ENCODE measurements at regions not wholly inside any gene's neighbourhood (a gene's known extent, or its start where the extent isn't known, plus 50 kb on each side); places are given as distances from the start of the nearest gene placed in this dataset.

GRCh38 chr4:107408968-107409367 is 311.1 kb downstream of the PAPSS1 start:
- H3K4me3 Mint-ChIP-seq = no peak overlapping the region
- no peak overlapping the region for H3K27ac Mint-ChIP-seq (ENCODE audit: low read depth)
- H3K36me3 Mint-ChIP-seq (ENCODE audit: insufficient read depth) = no peaks in the 10 kb centered on the region
- ATAC-seq (replicated peaks; ENCODE audit: extremely low read depth, poor library complexity, severe bottlenecking) = no peak
- H3K4me1 Mint-ChIP-seq = no peaks in the 10 kb centered on the region
- H3K27me3 Mint-ChIP-seq = no peaks in the 10 kb centered on the region
- peaks cover 15% of the 10 kb centered on the region for H3K9me3 Mint-ChIP-seq
- no peak for DNase-seq (ENCODE audit: low spot score in 2 of 2)

- Mint-ChIP-seq H3K9me3 (no peaks in the 10 kb centered on the region), H3K36me3 (ENCODE audit: insufficient read depth) (no peaks in the 10 kb centered on the region), H3K4me1 (no peaks in the 10 kb centered on the region), H3K27me3 (no peaks in the 10 kb centered on the region), H3K27ac (ENCODE audit: low read depth) (no peak overlapping the region), H3K4me3 (no peak overlapping the region)
- ATAC-seq (replicated peaks; ENCODE audit: extremely low read depth, poor library complexity, severe bottlenecking) (no peak), DNase-seq (ENCODE audit: low spot score in 2 of 2) (no peak)
Observed at GRCh38 chr4:107404591-107405300, 315.3 kb downstream of the PAPSS1 start.

GRCh38 chr4:107402291-107402690 is 317.7 kb downstream of the PAPSS1 start:
- H3K9me3 Mint-ChIP-seq = peaks cover 8% of the 10 kb centered on the region
- DNase-seq (ENCODE audit: low spot score in 2 of 2) = no peak
- ATAC-seq (replicated peaks; ENCODE audit: extremely low read depth, poor library complexity, severe bottlenecking) = no peak
- H3K4me1 Mint-ChIP-seq = no peaks in the 10 kb centered on the region
- no peaks in the 10 kb centered on the region for H3K27me3 Mint-ChIP-seq
- H3K36me3 Mint-ChIP-seq (ENCODE audit: insufficient read depth) = peaks cover 2% of the 10 kb centered on the region
- no peak overlapping the region for H3K4me3 Mint-ChIP-seq
- no peak overlapping the region for H3K27ac Mint-ChIP-seq (ENCODE audit: low read depth)

- H3K9me3 Mint-ChIP-seq = peaks cover 3% of the 10 kb centered on the region
- no peak for ATAC-seq (replicated peaks; ENCODE audit: extremely low read depth, poor library complexity, severe bottlenecking)
- H3K36me3 Mint-ChIP-seq (ENCODE audit: insufficient read depth) = peaks cover 2% of the 10 kb centered on the region
- H3K4me3 Mint-ChIP-seq = no peak overlapping the region
- H3K4me1 Mint-ChIP-seq = no peaks in the 10 kb centered on the region
- H3K27ac Mint-ChIP-seq (ENCODE audit: low read depth) = no peak overlapping the region
- DNase-seq (ENCODE audit: low spot score in 2 of 2) = no peak
- H3K27me3 Mint-ChIP-seq = peaks cover 9% of the 10 kb centered on the region
Observed at GRCh38 chr4:107392951-107393350, 327.1 kb downstream of the PAPSS1 start.

- DNase-seq (ENCODE audit: low spot score in 2 of 2) (no peak), ATAC-seq (replicated peaks; ENCODE audit: extremely low read depth, poor library complexity, severe bottlenecking) (no peak)
- Mint-ChIP-seq H3K27me3 (peaks cover 15% of the 10 kb centered on the region), H3K36me3 (ENCODE audit: insufficient read depth) (peaks cover 2% of the 10 kb centered on the region), H3K27ac (ENCODE audit: low read depth) (no peak overlapping the region), H3K4me1 (no peaks in the 10 kb centered on the region), H3K9me3 (peaks cover 9% of the 10 kb centered on the region), H3K4me3 (no peak overlapping the region)
Observed at GRCh38 chr4:107392380-107392779, 327.7 kb downstream of the PAPSS1 start.

- peaks cover 2% of the 10 kb centered on the region for H3K36me3 Mint-ChIP-seq (ENCODE audit: insufficient read depth)
- ATAC-seq (replicated peaks; ENCODE audit: extremely low read depth, poor library complexity, severe bottlenecking) (no peak), DNase-seq (ENCODE audit: low spot score in 2 of 2) (no peak)
- no peak overlapping the region for H3K27ac Mint-ChIP-seq (ENCODE audit: low read depth)
- H3K9me3 Mint-ChIP-seq = peaks cover 10% of the 10 kb centered on the region
- H3K4me1 Mint-ChIP-seq = no peaks in the 10 kb centered on the region
- peaks cover 16% of the 10 kb centered on the region for H3K27me3 Mint-ChIP-seq
- no peak overlapping the region for H3K4me3 Mint-ChIP-seq
Observed at GRCh38 chr4:107391630-107392028, 328.4 kb downstream of the PAPSS1 start.

GRCh38 chr4:107391009-107391629 is 328.9 kb downstream of the PAPSS1 start:
- Mint-ChIP-seq H3K27me3 (peaks cover 16% of the 10 kb centered on the region), H3K9me3 (peaks cover 10% of the 10 kb centered on the region), H3K4me3 (no peak overlapping the region), H3K4me1 (no peaks in the 10 kb centered on the region), H3K27ac (ENCODE audit: low read depth) (no peak overlapping the region), H3K36me3 (ENCODE audit: insufficient read depth) (peaks cover 2% of the 10 kb centered on the region)
- no peak for ATAC-seq (replicated peaks; ENCODE audit: extremely low read depth, poor library complexity, severe bottlenecking)
- no peak for DNase-seq (ENCODE audit: low spot score in 2 of 2)

GRCh38 chr4:107389965-107390364 is 330.1 kb downstream of the PAPSS1 start:
- Mint-ChIP-seq H3K27ac (ENCODE audit: low read depth) (no peak overlapping the region), H3K9me3 (peaks cover 10% of the 10 kb centered on the region), H3K27me3 (peaks cover 16% of the 10 kb centered on the region), H3K36me3 (ENCODE audit: insufficient read depth) (peaks cover 2% of the 10 kb centered on the region), H3K4me1 (no peaks in the 10 kb centered on the region), H3K4me3 (no peak overlapping the region)
- no peak for DNase-seq (ENCODE audit: low spot score in 2 of 2)
- no peak for ATAC-seq (replicated peaks; ENCODE audit: extremely low read depth, poor library complexity, severe bottlenecking)

- ATAC-seq (replicated peaks; ENCODE audit: extremely low read depth, poor library complexity, severe bottlenecking) (no peak), DNase-seq (ENCODE audit: low spot score in 2 of 2) (no peak)
- H3K36me3 Mint-ChIP-seq (ENCODE audit: insufficient read depth) = peaks cover 2% of the 10 kb centered on the region
- peaks cover 16% of the 10 kb centered on the region for H3K27me3 Mint-ChIP-seq
- no peak overlapping the region for H3K4me3 Mint-ChIP-seq
- H3K27ac Mint-ChIP-seq (ENCODE audit: low read depth) = no peak overlapping the region
- H3K9me3 Mint-ChIP-seq = peaks cover 10% of the 10 kb centered on the region
- no peaks in the 10 kb centered on the region for H3K4me1 Mint-ChIP-seq
Observed at GRCh38 chr4:107388736-107389274, 331.2 kb downstream of the PAPSS1 start.

- H3K9me3 Mint-ChIP-seq = peaks cover 6% of the 10 kb centered on the region
- no peaks in the 10 kb centered on the region for H3K27me3 Mint-ChIP-seq
- no peak overlapping the region for H3K4me3 Mint-ChIP-seq
- H3K36me3 Mint-ChIP-seq (ENCODE audit: insufficient read depth) = no peaks in the 10 kb centered on the region
- DNase-seq (ENCODE audit: low spot score in 2 of 2) = no peak
- H3K4me1 Mint-ChIP-seq = no peaks in the 10 kb centered on the region
- no peak for ATAC-seq (replicated peaks; ENCODE audit: extremely low read depth, poor library complexity, severe bottlenecking)
- H3K27ac Mint-ChIP-seq (ENCODE audit: low read depth) = no peak overlapping the region
Observed at GRCh38 chr4:107380836-107381438, 339.1 kb downstream of the PAPSS1 start.

GRCh38 chr4:107380190-107380589 is 339.8 kb downstream of the PAPSS1 start:
- no peaks in the 10 kb centered on the region for H3K36me3 Mint-ChIP-seq (ENCODE audit: insufficient read depth)
- no peaks in the 10 kb centered on the region for H3K4me1 Mint-ChIP-seq
- ATAC-seq (replicated peaks; ENCODE audit: extremely low read depth, poor library complexity, severe bottlenecking) (no peak), DNase-seq (ENCODE audit: low spot score in 2 of 2) (no peak)
- H3K27me3 Mint-ChIP-seq = no peaks in the 10 kb centered on the region
- H3K4me3 Mint-ChIP-seq = no peak overlapping the region
- peaks cover 6% of the 10 kb centered on the region for H3K9me3 Mint-ChIP-seq
- no peak overlapping the region for H3K27ac Mint-ChIP-seq (ENCODE audit: low read depth)

GRCh38 chr4:107379054-107379869 is 340.8 kb downstream of the PAPSS1 start:
- H3K9me3 Mint-ChIP-seq = peaks cover 6% of the 10 kb centered on the region
- no peak for DNase-seq (ENCODE audit: low spot score in 2 of 2)
- H3K4me1 Mint-ChIP-seq = no peaks in the 10 kb centered on the region
- H3K4me3 Mint-ChIP-seq = no peak overlapping the region
- H3K36me3 Mint-ChIP-seq (ENCODE audit: insufficient read depth) = no peaks in the 10 kb centered on the region
- no peaks in the 10 kb centered on the region for H3K27me3 Mint-ChIP-seq
- H3K27ac Mint-ChIP-seq (ENCODE audit: low read depth) = no peak overlapping the region
- ATAC-seq (replicated peaks; ENCODE audit: extremely low read depth, poor library complexity, severe bottlenecking) = no peak
